ENCODE measurements at regions not wholly inside any gene's neighbourhood (a gene's known extent, or its start where the extent isn't known, plus 50 kb on each side); places are given as distances from the start of the nearest gene placed in this dataset.

DNA sequence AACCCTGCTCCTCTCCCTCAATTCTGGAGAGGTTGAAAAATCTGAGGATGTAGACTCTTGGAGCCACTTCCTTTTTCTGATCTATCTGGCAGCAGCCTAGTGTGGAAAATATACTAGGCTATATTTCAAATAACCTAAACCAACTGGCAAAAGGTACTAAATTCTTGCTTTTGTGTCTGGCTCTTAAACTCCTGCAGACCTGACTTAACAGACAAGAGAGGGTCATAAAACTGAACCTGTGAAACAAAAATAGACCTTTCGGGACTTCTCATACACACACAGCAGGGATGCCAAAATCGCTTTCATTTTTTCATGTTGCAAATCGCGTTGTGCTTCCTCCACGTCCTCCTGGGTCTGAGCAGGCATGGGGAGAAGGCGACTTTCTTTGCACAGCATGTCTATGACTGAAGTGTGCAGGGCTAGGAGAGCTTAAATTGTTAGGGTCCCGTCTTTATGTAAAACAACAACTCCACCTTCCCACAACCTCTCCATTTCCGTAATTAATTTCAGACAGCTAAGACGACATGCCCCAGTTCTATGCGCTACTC lies 520.7 kb upstream of the PSMD7 start:
- TF ChIP-seq, protein P1, sequence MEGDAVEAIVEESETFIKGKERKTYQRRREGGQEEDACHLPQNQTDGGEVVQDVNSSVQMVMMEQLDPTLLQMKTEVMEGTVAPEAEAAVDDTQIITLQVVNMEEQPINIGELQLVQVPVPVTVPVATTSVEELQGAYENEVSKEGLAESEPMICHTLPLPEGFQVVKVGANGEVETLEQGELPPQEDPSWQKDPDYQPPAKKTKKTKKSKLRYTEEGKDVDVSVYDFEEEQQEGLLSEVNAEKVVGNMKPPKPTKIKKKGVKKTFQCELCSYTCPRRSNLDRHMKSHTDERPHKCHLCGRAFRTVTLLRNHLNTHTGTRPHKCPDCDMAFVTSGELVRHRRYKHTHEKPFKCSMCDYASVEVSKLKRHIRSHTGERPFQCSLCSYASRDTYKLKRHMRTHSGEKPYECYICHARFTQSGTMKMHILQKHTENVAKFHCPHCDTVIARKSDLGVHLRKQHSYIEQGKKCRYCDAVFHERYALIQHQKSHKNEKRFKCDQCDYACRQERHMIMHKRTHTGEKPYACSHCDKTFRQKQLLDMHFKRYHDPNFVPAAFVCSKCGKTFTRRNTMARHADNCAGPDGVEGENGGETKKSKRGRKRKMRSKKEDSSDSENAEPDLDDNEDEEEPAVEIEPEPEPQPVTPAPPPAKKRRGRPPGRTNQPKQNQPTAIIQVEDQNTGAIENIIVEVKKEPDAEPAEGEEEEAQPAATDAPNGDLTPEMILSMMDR (IDR thresholded peaks at IDR 0.05; ENCODE audit: low read length) = no peak
- TF ChIP-seq EZH2 (IDR thresholded peaks at IDR 0.05; ENCODE audit: borderline replicate concordance, low read length) = no peak
